H1 (cell line): ENCODE measurements at regions not wholly inside any gene's neighbourhood (a gene's known extent, or its start where the extent isn't known, plus 50 kb on each side); places are given as distances from the start of the nearest gene placed in this dataset.

Source experiments
- CTCF ChIA-PET: fragments of 300-600 bp; sonication (Branson Sonifier 250); formaldehyde crosslinking; loops from one replicate; lab custom pipeline; 2021; ENCODE audit not compliant: partially characterized antibody; lab: Charles Lee
- POLR2A ChIA-PET: fragments of 300-600 bp; sonication (Branson Sonifier 250); formaldehyde crosslinking; loops from one replicate; lab custom pipeline; 2021; ENCODE audit warnings: inconsistent platforms; ENCODE audit not compliant: partially characterized antibody; lab: Charles Lee
- DNase-seq, 2 experiments: peaks; one replicate each; pipeline versions ENCODE4 v3.0.0 to v3.0.0-alpha.2; 2010 to 2022; ENCODE audit warnings: low spot score in 2 of 2, low read depth in 1 of 2, mixed read lengths in 1 of 2
- FAIRE-seq: peaks from 2 replicates; lab custom pipeline; 2011; peaks lifted over from hg19 to GRCh38; lab: Jason Lieb, UNC
- H2AFZ ChIP-seq: 2 replicates; pipeline ENCODE4 v1.8.1; 2012; ENCODE audit warnings: low read length, inconsistent platforms
- H2AK5ac ChIP-seq: 2 replicates; pipeline ENCODE4 v1.6.1; 2013; ENCODE audit warnings: low read depth, low read length
- H2BK120ac ChIP-seq: replicated peaks from 2 replicates; pipeline ENCODE3; 2013; ENCODE audit warnings: low read depth, low read length, inconsistent platforms
- H2BK12ac ChIP-seq: 2 replicates; pipeline ENCODE4 v1.6.1; 2013; ENCODE audit warnings: low read depth, low read length
- H2BK15ac ChIP-seq: 2 replicates; pipeline ENCODE4 v1.6.1; 2013; ENCODE audit warnings: low read length
- H2BK20ac ChIP-seq: 2 replicates; pipeline ENCODE4 v1.6.1; 2013; ENCODE audit warnings: low read length
- H2BK5ac ChIP-seq: 2 replicates; pipeline ENCODE4 v1.6.1; 2013; ENCODE audit warnings: low read depth, low read length
- H3K14ac ChIP-seq: 2 replicates; pipeline ENCODE4 v1.6.1; 2013; ENCODE audit warnings: inconsistent platforms; ENCODE audit not compliant: insufficient read length
- H3K18ac ChIP-seq: 2 replicates; pipeline ENCODE4 v1.6.1; 2013; ENCODE audit warnings: low read length; ENCODE audit errors: extremely low read depth
- H3K23ac ChIP-seq: 2 replicates; pipeline ENCODE4 v1.6.1; 2013; ENCODE audit warnings: inconsistent platforms; ENCODE audit not compliant: insufficient read length
- H3K23me2 ChIP-seq: 2 replicates; pipeline ENCODE4 v1.6.1; 2013; ENCODE audit warnings: low read depth, low read length
- H3K27ac ChIP-seq: 2 replicates; pipeline ENCODE4 v1.6.1; 2011; ENCODE audit warnings: low read depth, low read length, inconsistent platforms
- H3K27me3 ChIP-seq, 4 experiments: replicated peaks in 1 of 4; 1 replicate in 1 of 4; 2 replicates in 3 of 4; pipeline versions ENCODE4 v1.6.1 to v1.8.1; 2011 to 2013; ENCODE audit warnings: low read length in 3 of 4, mild to moderate bottlenecking in 3 of 4, inconsistent platforms in 2 of 4, mixed read lengths in 2 of 4, moderate library complexity in 1 of 4; ENCODE audit not compliant: control insufficient read depth in 3 of 4, insufficient read depth in 3 of 4; ENCODE audit errors: extremely low read depth in 1 of 4
- H3K36me3 ChIP-seq, 4 experiments: 2 replicates each; pipeline versions ENCODE4 v1.6.1 to v1.8.1; 2011 to 2013; ENCODE audit warnings: mild to moderate bottlenecking in 4 of 4, low read length in 3 of 4, moderate library complexity in 2 of 4, control low read depth in 1 of 4, inconsistent platforms in 1 of 4; ENCODE audit not compliant: insufficient read depth in 4 of 4, control insufficient read depth in 2 of 4
- H3K4ac ChIP-seq: replicated peaks from 2 replicates; pipeline ENCODE3; 2013; ENCODE audit warnings: low read length, low read depth, mixed read lengths, inconsistent platforms; ENCODE audit not compliant: insufficient read length
- H3K4me1 ChIP-seq, 4 experiments: replicated peaks in 1 of 4; 1 replicate in 1 of 4; 2 replicates in 3 of 4; pipeline versions ENCODE4 v1.6.1 to v1.8.1; 2011 to 2013; ENCODE audit warnings: low read length in 3 of 4, inconsistent platforms in 2 of 4, mixed read lengths in 1 of 4; ENCODE audit not compliant: insufficient read depth in 4 of 4, control insufficient read depth in 3 of 4
- H3K4me2 ChIP-seq, 2 experiments: 2 replicates each; pipeline versions ENCODE4 v1.6.1 to v1.8.1; 2011 to 2013; ENCODE audit warnings: low read depth in 2 of 2, low read length in 2 of 2, control low read depth in 1 of 2, inconsistent platforms in 1 of 2, mild to moderate bottlenecking in 1 of 2; ENCODE audit not compliant: insufficient read depth in 1 of 2
- H3K4me3 ChIP-seq, 4 experiments: fragments of 200-600, 300-600 bp in 1 of 4; sonication (generic), shearing (Covaris generic), sonication (Bioruptor Twin) in 1 of 4; 2 replicates each; pipeline versions ENCODE4 v1.5.1 to v1.8.1; 2011 to 2016; ENCODE audit warnings: low read length in 4 of 4, low read depth in 3 of 4, control low read depth in 2 of 4, inconsistent platforms in 2 of 4, mild to moderate bottlenecking in 2 of 4, mixed read lengths in 1 of 4, moderate library complexity in 1 of 4; ENCODE audit not compliant: insufficient read depth in 2 of 4; ENCODE audit errors: extremely low read depth in 1 of 4
- H3K56ac ChIP-seq: replicated peaks from 2 replicates; pipeline ENCODE3; 2013; ENCODE audit warnings: low read depth, mild to moderate bottlenecking, mixed read lengths, low read length, inconsistent platforms; ENCODE audit not compliant: insufficient read length
- H3K79me1 ChIP-seq: 2 replicates; pipeline ENCODE4 v1.6.1; 2013; ENCODE audit warnings: low read depth, low read length, control low read depth
- H3K79me2 ChIP-seq, 2 experiments: 2 replicates each; pipeline versions ENCODE4 v1.6.1 to v1.8.1; 2012 to 2013; ENCODE audit warnings: low read length in 2 of 2, mild to moderate bottlenecking in 2 of 2, inconsistent platforms in 1 of 2; ENCODE audit not compliant: insufficient read depth in 2 of 2, control insufficient read depth in 1 of 2
- H3K9ac ChIP-seq, 4 experiments: replicated peaks in 1 of 4; 1 replicate in 1 of 4; 2 replicates in 3 of 4; pipeline versions ENCODE4 v1.6.1 to v1.8.1; 2011 to 2013; ENCODE audit warnings: low read depth in 3 of 4, low read length in 3 of 4, control low read depth in 2 of 4, mild to moderate bottlenecking in 2 of 4, moderate library complexity in 2 of 4, inconsistent platforms in 1 of 4; ENCODE audit errors: extremely low read depth in 1 of 4
- H3K9me3 ChIP-seq, 2 experiments: 2 replicates each; pipeline versions ENCODE4 v1.6.1 to v1.8.1; 2012 to 2013; ENCODE audit warnings: mild to moderate bottlenecking in 2 of 2, moderate library complexity in 2 of 2, control low read depth in 1 of 2, inconsistent platforms in 1 of 2, low read depth in 1 of 2, low read length in 1 of 2, mixed read lengths in 1 of 2; ENCODE audit not compliant: insufficient read depth in 2 of 2
- H4K20me1 ChIP-seq, 2 experiments: replicated peaks in 1 of 2; 2 replicates each; pipeline versions ENCODE3 to v1.8.1; 2011 to 2013; ENCODE audit warnings: inconsistent platforms in 2 of 2, low read length in 2 of 2, mild to moderate bottlenecking in 1 of 2; ENCODE audit not compliant: insufficient read depth in 2 of 2, control insufficient read depth in 1 of 2
- H4K5ac ChIP-seq: 2 replicates; pipeline ENCODE4 v1.6.1; 2013; ENCODE audit warnings: low read length, low read depth, mixed read lengths, inconsistent platforms; ENCODE audit not compliant: insufficient read length
- H4K8ac ChIP-seq: 2 replicates; pipeline ENCODE4 v1.8.0; 2013; ENCODE audit warnings: mild to moderate bottlenecking, moderate library complexity, low read length, inconsistent platforms; ENCODE audit not compliant: insufficient read depth; ENCODE audit errors: extremely low read depth
- H4K91ac ChIP-seq: replicated peaks from 2 replicates; pipeline ENCODE3; 2013; ENCODE audit warnings: low read length, mixed read lengths, inconsistent platforms; ENCODE audit not compliant: insufficient read length
- RBBP5 ChIP-seq: IDR thresholded peaks from 2 replicates; pipeline ENCODE4 v1.7.1; 2012; ENCODE audit warnings: low read depth, mild to moderate bottlenecking, inconsistent platforms, low read length, moderate library complexity, borderline replicate concordance
- WGBS, 2 experiments: shearing (Covaris generic) in 1 of 2; methylation state at CpG; one replicate each; pipeline versions ENCODE4 v1.1.6 to v1.1.7; 2013 to 2015; ENCODE audit warnings: low lambda C conversion rate in 2 of 2, mixed read lengths in 2 of 2, inconsistent platforms in 1 of 2, low coverage in 1 of 2, missing lambda C conversion rate in 1 of 2; ENCODE audit not compliant: insufficient replicate concordance in 2 of 2, insufficient coverage in 1 of 2, insufficient read length in 1 of 2; ENCODE audit errors: extremely low coverage in 1 of 2, missing lambda C conversion rate in 1 of 2; 5-methylcytosine and 5-hydroxymethylcytosine counted together
- TF ChIP-seq, protein P1 (sequence below): IDR thresholded peaks from 2 replicates; pipeline ENCODE4 v1.6.1; 2011; ENCODE audit warnings: low read length, improper control_type of control experiment

DNA sequence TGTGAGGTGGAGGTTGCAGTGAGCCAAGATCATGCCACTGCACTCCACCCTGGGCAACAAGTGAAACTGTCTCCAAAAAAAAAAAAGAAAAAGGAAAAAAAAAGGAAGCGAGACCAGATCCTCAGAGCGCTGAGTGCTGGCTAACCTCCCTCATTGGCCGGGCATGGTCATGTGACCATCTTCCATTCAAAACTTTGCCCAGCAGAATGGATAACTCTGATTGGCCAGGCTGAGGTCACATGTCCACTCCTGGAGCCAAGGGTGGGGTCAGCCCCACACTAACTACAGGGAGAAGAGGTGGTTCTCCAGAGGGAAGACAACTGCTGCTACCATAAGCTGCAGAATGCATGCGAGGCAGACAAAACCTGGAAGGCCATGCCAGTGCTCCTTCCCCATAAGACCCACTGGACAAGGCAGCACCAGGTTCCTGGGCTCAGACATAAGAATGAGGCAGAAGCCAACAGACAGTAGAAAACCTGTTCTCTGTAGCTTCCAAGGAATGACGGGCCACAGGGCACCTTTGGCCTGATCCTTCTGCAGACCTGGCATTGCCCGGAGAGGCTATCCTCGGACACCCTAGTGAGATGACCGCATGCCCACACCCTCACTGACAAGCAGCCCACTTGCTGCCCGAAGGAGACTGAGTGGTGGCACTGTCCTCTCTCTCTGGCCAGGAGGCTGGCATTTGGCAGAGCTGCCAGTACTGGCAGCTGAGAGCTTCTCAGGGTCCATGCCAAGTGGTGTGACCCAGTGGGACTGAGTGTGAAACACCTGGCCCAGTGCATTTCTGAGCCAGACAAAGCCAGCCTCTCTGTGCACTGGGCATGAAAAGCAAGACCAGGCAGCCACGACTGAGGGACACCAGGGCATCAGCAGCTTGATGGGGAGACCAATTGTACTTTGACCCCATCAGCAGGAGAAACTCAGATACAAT, 311.9 kb upstream of the SULF2 start:
- TF ChIP-seq, protein P1, sequence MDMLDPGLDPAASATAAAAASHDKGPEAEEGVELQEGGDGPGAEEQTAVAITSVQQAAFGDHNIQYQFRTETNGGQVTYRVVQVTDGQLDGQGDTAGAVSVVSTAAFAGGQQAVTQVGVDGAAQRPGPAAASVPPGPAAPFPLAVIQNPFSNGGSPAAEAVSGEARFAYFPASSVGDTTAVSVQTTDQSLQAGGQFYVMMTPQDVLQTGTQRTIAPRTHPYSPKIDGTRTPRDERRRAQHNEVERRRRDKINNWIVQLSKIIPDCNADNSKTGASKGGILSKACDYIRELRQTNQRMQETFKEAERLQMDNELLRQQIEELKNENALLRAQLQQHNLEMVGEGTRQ: peak; percentile 29; the same call in 1 of the 2 replicates
- TF ChIP-seq RBBP5: no peak
- POLR2A ChIA-PET: no interaction called here
- no peaks in the 10 kb centered on the region for H3K27me3 ChIP-seq

More for the DNA sequence above, 311.9 kb upstream of the SULF2 start:
- Histone ChIP-seq H2BK20ac (no peak overlapping the region), H3K56ac (no peak overlapping the region), H2BK120ac (no peak overlapping the region), H2AFZ (no peak overlapping the region), H2BK15ac (no peak overlapping the region), H3K4me1 (no peaks in the 10 kb centered on the region), H4K20me1 (no peaks in the 10 kb centered on the region), H2BK12ac (no peak overlapping the region), H4K91ac (no peak overlapping the region), H2BK5ac (no peak overlapping the region), H3K36me3 (no peaks in the 10 kb centered on the region), H3K23me2 (no peaks in the 10 kb centered on the region), H3K4ac (no peak overlapping the region), H4K5ac (no peak overlapping the region), H3K27ac (no peak overlapping the region), H3K14ac (no peak overlapping the region), H3K9ac (no peak overlapping the region), H3K23ac (no peak overlapping the region), H3K79me1 (no peaks in the 10 kb centered on the region; the same call in 1 of the 2 replicates), H3K9me3 (no peaks in the 10 kb centered on the region; a peak in 1 of 4 replicates), H3K18ac (no peak overlapping the region), H3K4me3 (no peak overlapping the region), H3K79me2 (no peaks in the 10 kb centered on the region), H4K8ac (no peak overlapping the region; the same call in 1 of the 2 replicates), H2AK5ac (no peak overlapping the region), H3K4me2 (no peak overlapping the region)
- WGBS, 2 experiments: 97% methylated on average over 10 of the region's 10 CpGs; no CpG with 5 or more reads in 1 of the 2 experiments
- DNase-seq (no peak), FAIRE-seq (no peak)
- CTCF ChIA-PET: interaction anchor here (0.6 kb wide), 1 partner anchor 1067 kb away, joined by 3 read pairs; no protein-coding TSS in a partner anchor
